ENCODE measurements at regions not wholly inside any gene's neighbourhood (a gene's known extent, or its start where the extent isn't known, plus 50 kb on each side); places are given as distances from the start of the nearest gene placed in this dataset.
"Not testable (repeated sequence)": the region's sequence is repeated elsewhere in the genome, so short reads cannot be mapped to it uniquely, and the experiment has no call there.

DNA sequence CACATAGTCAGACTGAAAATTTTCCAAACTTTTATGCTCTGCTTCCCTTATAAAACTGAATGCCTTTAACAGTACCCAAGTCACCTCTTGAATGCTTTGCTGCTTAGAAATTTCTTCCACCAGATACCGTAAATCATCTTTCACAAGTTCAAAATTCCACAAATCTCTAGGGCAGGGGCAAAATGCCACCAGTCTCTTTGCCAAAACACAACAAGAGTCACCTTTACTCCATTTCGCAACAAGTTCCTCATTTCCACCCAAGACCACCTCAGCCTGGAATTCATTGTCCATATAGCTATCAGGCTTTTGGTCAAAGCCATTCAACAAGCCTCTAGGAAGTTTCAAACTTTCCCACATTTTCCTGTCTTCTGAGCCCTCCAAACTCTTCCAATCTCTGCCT lies 221.6 kb upstream of the ONECUT1 start:
- POLR2A ChIA-PET, result interaction anchor here (0.5 kb wide), 1 partner anchor 38 kb away, joined by 3 read pairs; no protein-coding TSS in a partner anchor
- H3K27me3 Mint-ChIP-seq; H3K4me3 Mint-ChIP-seq; H3K9me3 ChIP-seq (ENCODE audit: low read length); H3K4me1 ChIP-seq (ENCODE audit: insufficient read depth, low read length); H3K27ac ChIP-seq (ENCODE audit: low read depth, low read length); H3K27me3 ChIP-seq (ENCODE audit: insufficient read depth, low read length, poor library complexity, severe bottlenecking); H3K4me1 Mint-ChIP-seq; H3K27ac Mint-ChIP-seq; DNase-seq; H3K9me3 Mint-ChIP-seq; H3K36me3 ChIP-seq (ENCODE audit: insufficient read depth, low read length); H3K36me3 Mint-ChIP-seq; CTCF ChIA-PET; H3K4me3 ChIP-seq (ENCODE audit: low read length): not testable (repeated sequence)

- H3K4me1 Mint-ChIP-seq, result no peaks in the 10 kb centered on the region
- Histone ChIP-seq H3K36me3 (ENCODE audit: insufficient read depth, low read length) (no peaks in the 10 kb centered on the region), H3K9me3 (ENCODE audit: low read length) (no peaks in the 10 kb centered on the region), H3K27ac (ENCODE audit: low read depth, low read length) (no peak overlapping the region), H3K27me3 (ENCODE audit: insufficient read depth, low read length, poor library complexity, severe bottlenecking) (no peaks in the 10 kb centered on the region), H3K4me1 (ENCODE audit: insufficient read depth, low read length) (no peaks in the 10 kb centered on the region), H3K4me3 (ENCODE audit: low read length) (no peak overlapping the region)
- ChIA-PET POLR2A (no interaction called here), CTCF (no interaction called here)
- peaks cover 0 to 7% (median 4%) of the 10 kb centered on the region in 5 donors for H3K9me3 Mint-ChIP-seq
- H3K4me3 Mint-ChIP-seq, result no peak overlapping the region
- H3K27ac Mint-ChIP-seq, result no peak overlapping the region
- no peak for DNase-seq
- no peaks in the 10 kb centered on the region for H3K36me3 Mint-ChIP-seq
- peaks cover 3 to 13% of the 10 kb centered on the region in 2 donors for H3K27me3 Mint-ChIP-seq
These were observed 219.0 kb upstream of the ONECUT1 start for GRCh38 chr15:53009093-53009492.

DNA sequence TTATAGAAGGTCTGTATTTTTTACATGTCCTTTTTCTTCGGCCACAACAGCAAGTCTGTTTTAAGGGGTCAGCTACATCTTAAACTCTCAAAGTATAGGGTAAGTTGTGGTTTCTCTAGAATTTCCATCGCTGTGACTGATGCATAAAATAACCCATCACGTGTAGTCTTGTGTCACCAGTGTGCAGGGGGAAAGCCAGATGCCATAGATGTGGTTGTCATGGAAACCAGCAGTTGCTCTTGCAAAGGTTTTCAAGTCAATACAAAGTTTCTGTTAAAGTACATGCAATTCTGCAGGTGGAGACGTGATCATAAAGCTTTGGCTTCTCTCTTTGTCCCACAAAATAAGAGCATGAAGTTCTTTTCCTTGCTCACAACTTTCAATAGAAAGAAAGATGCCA lies 210.3 kb upstream of the ONECUT1 start:
- H3K27ac Mint-ChIP-seq, result no peak overlapping the region
- H3K4me3 Mint-ChIP-seq, result no peak overlapping the region
- H3K9me3 Mint-ChIP-seq, result peaks cover 0 to 5% (median 3%) of the 10 kb centered on the region in 5 donors
- H3K36me3 ChIP-seq (ENCODE audit: insufficient read depth, low read length), result no peaks in the 10 kb centered on the region
- H3K9me3 ChIP-seq (ENCODE audit: low read length), result no peaks in the 10 kb centered on the region
- no peak overlapping the region for H3K27ac ChIP-seq (ENCODE audit: low read depth, low read length)
- no peaks in the 10 kb centered on the region for H3K36me3 Mint-ChIP-seq
- no peaks in the 10 kb centered on the region for H3K4me1 Mint-ChIP-seq
- H3K27me3 Mint-ChIP-seq, result peaks cover 4 to 15% of the 10 kb centered on the region in 2 donors
- DNase-seq, result no peak
- no peaks in the 10 kb centered on the region for H3K4me1 ChIP-seq (ENCODE audit: insufficient read depth, low read length)
- ChIA-PET POLR2A (no interaction called here), CTCF (no interaction called here)
- no peaks in the 10 kb centered on the region for H3K27me3 ChIP-seq (ENCODE audit: insufficient read depth, low read length, poor library complexity, severe bottlenecking)
- H3K4me3 ChIP-seq (ENCODE audit: low read length), result no peak overlapping the region

- Mint-ChIP-seq H3K27ac (no peak overlapping the region), H3K36me3 (peaks cover 0 to 5% (median 0%) of the 10 kb centered on the region in 3 donors), H3K9me3 (peaks cover 13 to 21% (median 19%) of the 10 kb centered on the region in 5 donors), H3K27me3 (peaks cover 6 to 10% of the 10 kb centered on the region in 2 donors), H3K4me1 (no peaks in the 10 kb centered on the region), H3K4me3 (no peak overlapping the region)
- Histone ChIP-seq H3K4me3 (ENCODE audit: low read length) (no peak overlapping the region), H3K36me3 (ENCODE audit: insufficient read depth, low read length) (no peaks in the 10 kb centered on the region), H3K4me1 (ENCODE audit: insufficient read depth, low read length) (no peaks in the 10 kb centered on the region), H3K9me3 (ENCODE audit: low read length) (no peaks in the 10 kb centered on the region), H3K27ac (ENCODE audit: low read depth, low read length) (no peak overlapping the region), H3K27me3 (ENCODE audit: insufficient read depth, low read length, poor library complexity, severe bottlenecking) (no peaks in the 10 kb centered on the region)
- no peak for DNase-seq
- CTCF ChIA-PET, result no interaction called here
- POLR2A ChIA-PET, result no interaction called here
These were observed 207.0 kb upstream of the ONECUT1 start for GRCh38 chr15:52997123-52997522.

DNA sequence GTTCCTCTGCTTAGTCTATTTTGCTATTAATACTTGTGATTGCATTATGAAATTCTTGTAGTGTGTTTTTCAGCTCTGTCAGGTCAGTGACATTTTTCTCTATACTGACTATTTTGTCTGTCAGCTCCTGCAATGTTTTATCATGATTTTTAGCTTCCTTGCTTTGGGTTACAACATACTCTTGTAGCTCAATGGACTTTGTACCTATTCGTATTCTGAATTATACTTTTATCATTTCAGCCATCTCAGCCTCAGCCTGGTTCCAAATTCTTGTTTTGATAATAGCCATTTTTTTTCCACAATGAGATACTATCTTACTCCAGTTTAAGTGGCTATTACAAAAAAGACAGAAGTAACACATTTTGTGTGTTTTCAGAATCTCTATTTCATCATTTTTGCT lies 204.2 kb upstream of the ONECUT1 start:
- Mint-ChIP-seq H3K27me3 (peaks cover 6 to 7% of the 10 kb centered on the region in 2 donors), H3K27ac (no peak overlapping the region), H3K36me3 (peaks cover 0 to 5% (median 0%) of the 10 kb centered on the region in 3 donors), H3K9me3 (peaks cover 15 to 24% (median 20%) of the 10 kb centered on the region in 5 donors), H3K4me1 (no peaks in the 10 kb centered on the region), H3K4me3 (no peak overlapping the region)
- Histone ChIP-seq H3K36me3 (ENCODE audit: insufficient read depth, low read length) (no peaks in the 10 kb centered on the region), H3K27ac (ENCODE audit: low read depth, low read length) (no peak overlapping the region), H3K4me3 (ENCODE audit: low read length) (no peak overlapping the region), H3K27me3 (ENCODE audit: insufficient read depth, low read length, poor library complexity, severe bottlenecking) (no peaks in the 10 kb centered on the region), H3K9me3 (ENCODE audit: low read length) (no peaks in the 10 kb centered on the region), H3K4me1 (ENCODE audit: insufficient read depth, low read length) (no peaks in the 10 kb centered on the region)
- CTCF ChIA-PET, result no interaction called here
- POLR2A ChIA-PET, result no interaction called here
- no peak for DNase-seq

DNA sequence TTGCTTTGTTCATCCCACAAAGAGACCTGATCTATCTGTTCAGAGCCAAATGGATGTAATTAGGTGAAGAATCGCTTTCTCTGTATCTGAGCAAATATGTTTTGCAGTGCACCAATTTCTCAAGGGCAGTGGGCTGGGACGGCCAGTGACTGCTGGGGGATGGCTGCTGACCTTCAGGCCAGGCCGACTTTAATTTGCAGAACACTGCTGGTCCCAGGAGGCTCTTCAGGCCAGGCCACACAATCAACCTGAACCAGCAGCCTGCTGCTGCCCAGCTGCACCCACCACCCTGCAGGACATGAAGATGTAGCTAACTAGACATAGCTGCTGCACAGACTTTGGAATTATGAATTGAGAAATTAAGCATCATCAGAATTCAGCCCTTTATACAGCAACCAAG lies 194.4 kb upstream of the ONECUT1 start:
- Histone ChIP-seq H3K36me3 (ENCODE audit: insufficient read depth, low read length) (no peaks in the 10 kb centered on the region), H3K27ac (ENCODE audit: low read depth, low read length) (no peak overlapping the region), H3K4me1 (ENCODE audit: insufficient read depth, low read length) (no peaks in the 10 kb centered on the region), H3K9me3 (ENCODE audit: low read length) (no peaks in the 10 kb centered on the region), H3K4me3 (ENCODE audit: low read length) (no peak overlapping the region), H3K27me3 (ENCODE audit: insufficient read depth, low read length, poor library complexity, severe bottlenecking) (no peaks in the 10 kb centered on the region)
- H3K4me3 Mint-ChIP-seq, result no peak overlapping the region
- peaks cover 3 to 6% (median 4%) of the 10 kb centered on the region in 3 donors for H3K4me1 Mint-ChIP-seq
- CTCF ChIA-PET, result no interaction called here
- POLR2A ChIA-PET, result no interaction called here
- H3K9me3 Mint-ChIP-seq, result no peaks in the 10 kb centered on the region
- no peak overlapping the region for H3K27ac Mint-ChIP-seq
- no peak for DNase-seq
- H3K27me3 Mint-ChIP-seq, result peaks cover 0 to 2% of the 10 kb centered on the region in 2 donors
- no peaks in the 10 kb centered on the region for H3K36me3 Mint-ChIP-seq

- Histone ChIP-seq H3K4me3 (ENCODE audit: low read length) (no peak overlapping the region), H3K27ac (ENCODE audit: low read depth, low read length) (no peak overlapping the region), H3K4me1 (ENCODE audit: insufficient read depth, low read length) (no peaks in the 10 kb centered on the region), H3K9me3 (ENCODE audit: low read length) (no peaks in the 10 kb centered on the region), H3K27me3 (ENCODE audit: insufficient read depth, low read length, poor library complexity, severe bottlenecking) (no peaks in the 10 kb centered on the region), H3K36me3 (ENCODE audit: insufficient read depth, low read length) (no peaks in the 10 kb centered on the region)
- Mint-ChIP-seq H3K36me3 (no peaks in the 10 kb centered on the region), H3K27me3 (peaks cover 0 to 5% of the 10 kb centered on the region in 2 donors), H3K27ac (no peak overlapping the region), H3K4me1 (peaks cover 3 to 6% (median 4%) of the 10 kb centered on the region in 3 donors), H3K4me3 (no peak overlapping the region), H3K9me3 (no peaks in the 10 kb centered on the region)
- DNase-seq, result no peak
- ChIA-PET POLR2A (no interaction called here), CTCF (no interaction called here)
These were observed 190.3 kb upstream of the ONECUT1 start for GRCh38 chr15:52980446-52980845.

GRCh38 chr15:52976516-52977075 lies 186.5 kb upstream of the ONECUT1 start:
- Mint-ChIP-seq H3K36me3 (no peaks in the 10 kb centered on the region), H3K4me1 (peaks cover 3 to 6% (median 4%) of the 10 kb centered on the region in 3 donors), H3K27me3 (peaks cover 0 to 2% of the 10 kb centered on the region in 2 donors), H3K9me3 (no peaks in the 10 kb centered on the region), H3K4me3 (no peak overlapping the region), H3K27ac (no peak overlapping the region)
- no peaks in the 10 kb centered on the region for H3K4me1 ChIP-seq (ENCODE audit: insufficient read depth, low read length)
- ChIA-PET POLR2A (no interaction called here), CTCF (no interaction called here)
- no peak for DNase-seq
- no peaks in the 10 kb centered on the region for H3K9me3 ChIP-seq (ENCODE audit: low read length)
- H3K36me3 ChIP-seq (ENCODE audit: insufficient read depth, low read length), result no peaks in the 10 kb centered on the region
- H3K4me3 ChIP-seq (ENCODE audit: low read length), result no peak overlapping the region
- H3K27ac ChIP-seq (ENCODE audit: low read depth, low read length), result no peak overlapping the region
- H3K27me3 ChIP-seq (ENCODE audit: insufficient read depth, low read length, poor library complexity, severe bottlenecking), result no peaks in the 10 kb centered on the region

All from CD8-positive, alpha-beta memory T cell (primary cell).